ENCODE measurements at regions not wholly inside any gene's neighbourhood (a gene's known extent, or its start where the extent isn't known, plus 50 kb on each side); places are given as distances from the start of the nearest gene placed in this dataset.
A peak's percentile ranks its signal among the peaks of the same experiment; 100 is the strongest.

GRCh38 chr11:122020902-122021301 lies 95.1 kb downstream of the BLID start:
- H3K36me3 ChIP-seq (ENCODE audit: low read depth), result no peaks in the 10 kb centered on the region
- TF ChIP-seq CTCF (IDR thresholded peaks at IDR 0.05; ENCODE audit: poor library complexity, severe bottlenecking), result peak; percentile 65
- ATAC-seq (ENCODE audit: low read depth) (no peak), DNase-seq (ENCODE audit: low spot score) (no peak)
- H3K9me3 ChIP-seq (ENCODE audit: severe bottlenecking), result no peaks in the 10 kb centered on the region
- no peaks in the 10 kb centered on the region for H3K4me1 ChIP-seq (ENCODE audit: insufficient read depth, poor library complexity, severe bottlenecking)
- H3K27ac ChIP-seq (ENCODE audit: poor library complexity, severe bottlenecking), result no peak overlapping the region
- H3K4me3 ChIP-seq (ENCODE audit: severe bottlenecking), result no peak overlapping the region
- no peaks in the 10 kb centered on the region for H3K27me3 ChIP-seq (ENCODE audit: insufficient read depth, poor library complexity, severe bottlenecking)

GRCh38 chr11:122019908-122020694 lies 95.9 kb downstream of the BLID start:
- Histone ChIP-seq H3K27ac (ENCODE audit: poor library complexity, severe bottlenecking) (no peak overlapping the region), H3K4me1 (ENCODE audit: insufficient read depth, poor library complexity, severe bottlenecking) (no peaks in the 10 kb centered on the region), H3K4me3 (ENCODE audit: severe bottlenecking) (no peak overlapping the region), H3K36me3 (ENCODE audit: low read depth) (no peaks in the 10 kb centered on the region), H3K9me3 (ENCODE audit: severe bottlenecking) (no peaks in the 10 kb centered on the region), H3K27me3 (ENCODE audit: insufficient read depth, poor library complexity, severe bottlenecking) (no peaks in the 10 kb centered on the region)
- no peak for DNase-seq (ENCODE audit: low spot score)
- TF ChIP-seq CTCF (IDR thresholded peaks at IDR 0.05; ENCODE audit: poor library complexity, severe bottlenecking), result no peak
- no peak for ATAC-seq (ENCODE audit: low read depth)

- Histone ChIP-seq H3K4me1 (ENCODE audit: insufficient read depth, poor library complexity, severe bottlenecking) (no peaks in the 10 kb centered on the region), H3K9me3 (ENCODE audit: severe bottlenecking) (no peaks in the 10 kb centered on the region), H3K4me3 (ENCODE audit: severe bottlenecking) (no peak overlapping the region), H3K36me3 (ENCODE audit: low read depth) (no peaks in the 10 kb centered on the region), H3K27me3 (ENCODE audit: insufficient read depth, poor library complexity, severe bottlenecking) (no peaks in the 10 kb centered on the region), H3K27ac (ENCODE audit: poor library complexity, severe bottlenecking) (no peak overlapping the region)
- DNase-seq (ENCODE audit: low spot score), result no peak
- no peak for ATAC-seq (ENCODE audit: low read depth)
- TF ChIP-seq CTCF (IDR thresholded peaks at IDR 0.05; ENCODE audit: poor library complexity, severe bottlenecking), result no peak
Observed at GRCh38 chr11:122007601-122008071, 108.4 kb downstream of the BLID start.

GRCh38 chr11:122004446-122004845 lies 111.6 kb downstream of the BLID start:
- no peak for TF ChIP-seq CTCF (IDR thresholded peaks at IDR 0.05; ENCODE audit: poor library complexity, severe bottlenecking)
- Histone ChIP-seq H3K36me3 (ENCODE audit: low read depth) (no peaks in the 10 kb centered on the region), H3K4me3 (ENCODE audit: severe bottlenecking) (no peak overlapping the region), H3K27ac (ENCODE audit: poor library complexity, severe bottlenecking) (no peak overlapping the region), H3K9me3 (ENCODE audit: severe bottlenecking) (no peaks in the 10 kb centered on the region), H3K27me3 (ENCODE audit: insufficient read depth, poor library complexity, severe bottlenecking) (no peaks in the 10 kb centered on the region), H3K4me1 (ENCODE audit: insufficient read depth, poor library complexity, severe bottlenecking) (no peaks in the 10 kb centered on the region)
- DNase-seq (ENCODE audit: low spot score) (no peak), ATAC-seq (ENCODE audit: low read depth) (no peak)

- H3K9me3 ChIP-seq (ENCODE audit: severe bottlenecking), result no peaks in the 10 kb centered on the region
- no peak overlapping the region for H3K27ac ChIP-seq (ENCODE audit: poor library complexity, severe bottlenecking)
- TF ChIP-seq CTCF (IDR thresholded peaks at IDR 0.05; ENCODE audit: poor library complexity, severe bottlenecking), result no peak
- H3K4me1 ChIP-seq (ENCODE audit: insufficient read depth, poor library complexity, severe bottlenecking), result no peaks in the 10 kb centered on the region
- H3K27me3 ChIP-seq (ENCODE audit: insufficient read depth, poor library complexity, severe bottlenecking), result no peaks in the 10 kb centered on the region
- DNase-seq (ENCODE audit: low spot score) (no peak), ATAC-seq (ENCODE audit: low read depth) (no peak)
- no peak overlapping the region for H3K4me3 ChIP-seq (ENCODE audit: severe bottlenecking)
- no peaks in the 10 kb centered on the region for H3K36me3 ChIP-seq (ENCODE audit: low read depth)
Observed at GRCh38 chr11:122002926-122003325, 113.1 kb downstream of the BLID start.

All from RWPE2 (cell line).